DOHH2 (cell line): ENCODE measurements at regions not wholly inside any gene's neighbourhood (a gene's known extent, or its start where the extent isn't known, plus 50 kb on each side); places are given as distances from the start of the nearest gene placed in this dataset.

Source experiments
- H3F3A ChIP-seq: fragments of 200-600 bp; sonication (generic), shearing (Covaris generic); 2 replicates; pipeline ENCODE4 v1.6.0; 2016; ENCODE audit warnings: antibody characterized with exemption, mild to moderate bottlenecking; ENCODE audit not compliant: control insufficient read depth, insufficient read depth
- H3K27ac ChIP-seq: fragments of 200-600 bp; sonication (generic); 2 replicates; pipeline ENCODE4 v1.5.1; 2014; ENCODE audit warnings: low read depth, mild to moderate bottlenecking, low read length, moderate library complexity
- H3K27me3 ChIP-seq: fragments of 200-600 bp; sonication (generic); 2 replicates; pipeline ENCODE4 v1.6.1; 2014; ENCODE audit warnings: mild to moderate bottlenecking, low read length, mixed read lengths; ENCODE audit not compliant: control insufficient read depth
- H3K36me3 ChIP-seq: fragments of 200-600 bp; sonication (generic); 2 replicates; pipeline ENCODE4 v1.6.1; 2014; ENCODE audit warnings: mild to moderate bottlenecking, low read length, moderate library complexity, mixed read lengths; ENCODE audit not compliant: control insufficient read depth
- H3K4me1 ChIP-seq: fragments of 200-600 bp; sonication (generic); 2 replicates; pipeline ENCODE4 v1.6.1; 2014; ENCODE audit warnings: mild to moderate bottlenecking, low read length, mixed read lengths; ENCODE audit not compliant: control insufficient read depth
- H3K4me2 ChIP-seq: fragments of 200-600 bp; sonication (generic); 2 replicates; pipeline ENCODE4 v1.6.0; 2014; ENCODE audit warnings: mild to moderate bottlenecking, low read length, moderate library complexity
- H3K4me3 ChIP-seq: fragments of 200-600 bp; sonication (generic); 2 replicates; pipeline ENCODE4 v1.5.1; 2014; ENCODE audit warnings: mild to moderate bottlenecking, low read length, mixed read lengths
- H3K79me2 ChIP-seq: fragments of 200-600 bp; sonication (generic); 2 replicates; pipeline ENCODE4 v1.6.1; 2014; ENCODE audit warnings: mild to moderate bottlenecking, low read length, mixed read lengths; ENCODE audit not compliant: control insufficient read depth
- H3K9me2 ChIP-seq: fragments of 200-600 bp; sonication (generic); replicated peaks from 2 replicates; pipeline ENCODE4 v1.6.1; 2014; ENCODE audit warnings: mild to moderate bottlenecking, low read length, mixed read lengths; ENCODE audit not compliant: control insufficient read depth
- H3K9me3 ChIP-seq: fragments of 200-600 bp; sonication (generic); 2 replicates; pipeline ENCODE4 v1.6.1; 2014; ENCODE audit warnings: antibody characterized with exemption, low read length, mixed read lengths; ENCODE audit not compliant: control insufficient read depth, insufficient read depth
- H4K20me1 ChIP-seq: fragments of 200-600 bp; sonication (generic); 2 replicates; pipeline ENCODE4 v1.6.0; 2014; ENCODE audit warnings: low read depth, mild to moderate bottlenecking, antibody characterized with exemption, low read length, moderate library complexity; ENCODE audit not compliant: control insufficient read depth, insufficient read depth
- CTCF ChIP-seq: fragments of 200-600 bp; sonication (generic); IDR thresholded peaks from one replicate; pipeline ENCODE4 v1.5.1; 2014; ENCODE audit warnings: antibody characterized with exemption, mild to moderate bottlenecking, low read depth, low read length; ENCODE audit not compliant: poor library complexity, severe bottlenecking
- EZH2phosphoT487 ChIP-seq: fragments of 200-600 bp; sonication (generic); IDR thresholded peaks from 2 replicates; pipeline ENCODE4 v1.6.1; 2017; ENCODE audit warnings: borderline replicate concordance, mild to moderate bottlenecking, antibody characterized with exemption, low read length, moderate library complexity, mixed read lengths

DNA sequence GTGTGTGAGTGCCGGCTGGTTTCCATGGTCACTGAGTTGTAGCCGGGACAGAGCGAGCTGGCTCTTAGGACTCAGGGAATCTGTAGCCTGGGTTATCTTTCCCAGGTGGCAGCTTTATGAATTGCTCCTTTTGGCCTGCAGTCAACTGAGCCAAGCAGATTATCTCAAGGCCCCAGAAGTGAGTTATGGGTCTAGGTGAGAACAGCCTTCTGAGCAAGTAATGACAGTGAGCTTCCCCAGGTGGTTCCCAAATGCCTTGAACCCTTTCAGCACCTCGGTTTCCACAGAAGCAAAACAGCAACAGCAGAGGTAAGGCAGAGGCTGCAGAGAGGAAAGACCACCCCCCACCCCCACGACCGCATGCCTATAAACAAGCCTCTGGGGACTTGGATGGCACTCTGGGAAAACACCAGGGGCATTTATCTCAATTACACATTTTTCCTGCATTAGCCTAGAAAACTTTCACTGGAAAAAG, 56.7 kb upstream of the DGKG start:
- no peaks in the 10 kb centered on the region for H4K20me1 ChIP-seq
- H3K27me3 ChIP-seq = peaks cover 38% of the 10 kb centered on the region
- H3F3A ChIP-seq = no peaks in the 10 kb centered on the region
- no peaks in the 10 kb centered on the region for H3K36me3 ChIP-seq
- no peak overlapping the region for H3K4me2 ChIP-seq
- TF ChIP-seq EZH2phosphoT487 (no peak), CTCF (no peak)
- H3K4me3 ChIP-seq = no peak overlapping the region
- no peaks in the 10 kb centered on the region for H3K9me2 ChIP-seq
- H3K27ac ChIP-seq = no peak overlapping the region
- H3K9me3 ChIP-seq = no peaks in the 10 kb centered on the region
- H3K79me2 ChIP-seq = no peaks in the 10 kb centered on the region
- H3K4me1 ChIP-seq = peaks cover 5% of the 10 kb centered on the region; the same call in 1 of the 2 replicates

- Histone ChIP-seq H3K4me1 (peaks cover 7% of the 10 kb centered on the region; the same call in 1 of the 2 replicates), H3K9me2 (no peaks in the 10 kb centered on the region), H3K79me2 (no peaks in the 10 kb centered on the region), H3F3A (no peaks in the 10 kb centered on the region), H3K4me3 (no peak overlapping the region), H3K27me3 (peaks cover 45% of the 10 kb centered on the region), H3K4me2 (no peak overlapping the region), H4K20me1 (no peaks in the 10 kb centered on the region), H3K27ac (no peak overlapping the region), H3K36me3 (no peaks in the 10 kb centered on the region), H3K9me3 (no peaks in the 10 kb centered on the region)
- no peak for TF ChIP-seq CTCF
- TF ChIP-seq EZH2phosphoT487 = no peak
Measured at GRCh38 chr3:186417791-186418190, 55.8 kb upstream of the DGKG start.

GRCh38 chr3:186414735-186415419, 52.8 kb upstream of the DGKG start:
- Histone ChIP-seq H3K27me3 (peaks cover 33% of the 10 kb centered on the region), H3K36me3 (no peaks in the 10 kb centered on the region), H3K9me2 (no peaks in the 10 kb centered on the region), H3K4me2 (no peak overlapping the region), H3K9me3 (no peaks in the 10 kb centered on the region), H3K4me1 (peaks cover 7% of the 10 kb centered on the region; the same call in 1 of the 2 replicates), H3F3A (no peaks in the 10 kb centered on the region), H4K20me1 (no peaks in the 10 kb centered on the region), H3K27ac (no peak overlapping the region), H3K79me2 (no peaks in the 10 kb centered on the region), H3K4me3 (no peak overlapping the region)
- TF ChIP-seq EZH2phosphoT487 = no peak
- TF ChIP-seq CTCF = no peak
